GM23248 (cell line): ENCODE measurements at regions not wholly inside any gene's neighbourhood (a gene's known extent, or its start where the extent isn't known, plus 50 kb on each side); places are given as distances from the start of the nearest gene placed in this dataset.
"Not testable (repeated sequence)": the region's sequence is repeated elsewhere in the genome, so short reads cannot be mapped to it uniquely, and the experiment has no call there.

Experiments
- DNase-seq: peaks from one replicate; pipeline ENCODE4 v3.0.0-alpha.2; 2015
- H2AFZ ChIP-seq: fragments of 200-600 bp; sonication (generic); 2 replicates; pipeline ENCODE4 v1.6.1; 2016; ENCODE audit warnings: antibody characterized with exemption
- H3F3A ChIP-seq: fragments of 200-600 bp; sonication (generic); 2 replicates; pipeline ENCODE4 v1.6.1; 2016; ENCODE audit warnings: mild to moderate bottlenecking, antibody characterized with exemption, mixed run types; ENCODE audit not compliant: insufficient read depth
- H3K27ac ChIP-seq: fragments of 200-600 bp; sonication (generic); 2 replicates; pipeline ENCODE4 v1.5.1; 2016; ENCODE audit warnings: mild to moderate bottlenecking
- H3K27me3 ChIP-seq: fragments of 200-600 bp; sonication (generic); replicated peaks from 2 replicates; pipeline ENCODE4 v1.6.1; 2016; ENCODE audit warnings: mild to moderate bottlenecking; ENCODE audit not compliant: insufficient read depth
- H3K36me3 ChIP-seq: fragments of 200-600 bp; sonication (generic); 2 replicates; pipeline ENCODE4 v1.6.1; 2016; ENCODE audit warnings: low read depth, mild to moderate bottlenecking
- H3K4me1 ChIP-seq: fragments of 200-600 bp; sonication (generic); 2 replicates; pipeline ENCODE4 v1.6.1; 2016; ENCODE audit warnings: mild to moderate bottlenecking; ENCODE audit not compliant: insufficient read depth
- H3K4me2 ChIP-seq: fragments of 200-600 bp; sonication (generic); one replicate; pipeline ENCODE4 v1.6.1; 2016; ENCODE audit warnings: mild to moderate bottlenecking; ENCODE audit not compliant: unreplicated experiment
- H3K4me3 ChIP-seq: fragments of 200-600 bp; sonication (generic); 2 replicates; pipeline ENCODE4 v1.5.1; 2016; ENCODE audit warnings: mild to moderate bottlenecking
- H3K79me2 ChIP-seq: fragments of 200-600 bp; sonication (generic); 2 replicates; pipeline ENCODE4 v1.6.1; 2016; ENCODE audit warnings: mild to moderate bottlenecking; ENCODE audit not compliant: insufficient read depth
- H3K9ac ChIP-seq: fragments of 200-600 bp; sonication (generic); 2 replicates; pipeline ENCODE4 v1.6.1; 2016; ENCODE audit warnings: mild to moderate bottlenecking
- H3K9me2 ChIP-seq: fragments of 200-600 bp; sonication (generic); 2 replicates; pipeline ENCODE4 v1.6.1; 2016; ENCODE audit warnings: mixed run types, mild to moderate bottlenecking, moderate library complexity; ENCODE audit not compliant: insufficient read depth
- H3K9me3 ChIP-seq: fragments of 200-600 bp; sonication (generic); one replicate; pipeline ENCODE4 v1.6.1; 2017; ENCODE audit warnings: low read depth
- H4K20me1 ChIP-seq: fragments of 200-600 bp; sonication (generic); 2 replicates; pipeline ENCODE4 v1.6.0; 2016; ENCODE audit not compliant: insufficient read depth
- EZH2 ChIP-seq: fragments of 200-600 bp; sonication (generic); IDR thresholded peaks from 2 replicates; pipeline ENCODE4 v1.6.1; 2018; ENCODE audit warnings: antibody characterized with exemption, mild to moderate bottlenecking; ENCODE audit not compliant: insufficient read depth, poor library complexity, severe bottlenecking
- EZH2phosphoT487 ChIP-seq: fragments of 200-600 bp; sonication (generic); IDR thresholded peaks from 2 replicates; pipeline ENCODE4 v1.6.1; 2018; ENCODE audit warnings: antibody characterized with exemption, moderate library complexity, mild to moderate bottlenecking, low read depth; ENCODE audit not compliant: insufficient read depth
- WGBS, 2 experiments: methylation state at CpG; one replicate each; pipeline ENCODE4 v1.1.6; 2015 to 2017; ENCODE audit warnings: low lambda C conversion rate in 2 of 2, low coverage in 1 of 2; ENCODE audit errors: missing lambda C conversion rate in 2 of 2; 5-methylcytosine and 5-hydroxymethylcytosine counted together
- in situ Hi-C: fragments of 300-500 bp; cut with MboI; formaldehyde crosslinking; loops from 2 replicates; pipeline ENCODE4 v1.15.0; 2020

DNA sequence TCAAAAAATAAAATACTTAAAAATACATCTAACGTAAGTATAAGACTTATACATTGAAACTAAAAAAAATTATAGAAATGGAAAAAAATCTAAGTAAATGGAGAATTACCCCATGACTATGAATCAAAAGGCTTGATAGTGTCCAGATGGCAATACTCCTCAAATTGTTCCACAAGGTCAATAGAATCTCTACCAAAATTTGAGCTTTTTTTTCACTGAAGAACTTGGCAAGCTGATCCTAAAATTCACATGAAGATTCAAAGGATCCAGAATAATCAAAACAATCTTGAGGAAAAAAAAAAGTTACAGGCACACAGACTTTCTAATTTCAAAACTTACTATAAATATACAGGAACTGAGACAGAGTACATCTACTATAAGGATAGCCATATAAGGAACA is 448.4 kb upstream of the CDH11 start:
- Histone ChIP-seq H3F3A (no peaks in the 10 kb centered on the region; the same call in 1 of the 2 replicates), H3K4me3 (no peak overlapping the region), H3K9me2 (no peaks in the 10 kb centered on the region), H2AFZ (no peak overlapping the region), H4K20me1 (no peaks in the 10 kb centered on the region), H3K9ac (no peak overlapping the region), H3K9me3 (no peaks in the 10 kb centered on the region), H3K4me1 (peaks cover 18% of the 10 kb centered on the region), H3K27ac (no peak overlapping the region), H3K4me2 (no peak overlapping the region), H3K27me3 (no peaks in the 10 kb centered on the region), H3K79me2 (no peaks in the 10 kb centered on the region), H3K36me3 (no peaks in the 10 kb centered on the region)
- 75 to 83% methylated on average over 1 of the region's 1 CpG for WGBS, 2 experiments
- DNase-seq = no peak
- in situ Hi-C loops = no loop called here
- no peak for TF ChIP-seq EZH2

DNA sequence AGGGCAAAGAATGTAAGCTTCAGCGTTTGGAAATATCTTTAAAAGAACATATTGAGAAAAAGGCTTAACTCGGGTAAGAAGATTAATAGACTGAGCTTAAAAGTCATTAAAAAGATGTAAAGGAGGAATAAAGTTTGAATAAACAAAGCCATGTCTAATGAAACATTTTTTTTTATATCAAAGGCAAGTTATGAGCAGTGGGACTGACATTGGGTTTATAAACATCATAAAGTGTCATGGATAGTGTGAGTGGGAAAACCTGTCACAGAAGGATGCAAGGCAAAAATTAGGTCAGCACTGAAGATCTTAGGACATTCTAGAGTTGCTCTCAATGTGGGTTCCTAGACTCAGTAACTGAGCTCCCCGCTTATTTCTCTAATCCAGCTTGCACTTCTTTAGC is 438.0 kb upstream of the CDH11 start:
- no peak overlapping the region for H3K4me2 ChIP-seq

DNA sequence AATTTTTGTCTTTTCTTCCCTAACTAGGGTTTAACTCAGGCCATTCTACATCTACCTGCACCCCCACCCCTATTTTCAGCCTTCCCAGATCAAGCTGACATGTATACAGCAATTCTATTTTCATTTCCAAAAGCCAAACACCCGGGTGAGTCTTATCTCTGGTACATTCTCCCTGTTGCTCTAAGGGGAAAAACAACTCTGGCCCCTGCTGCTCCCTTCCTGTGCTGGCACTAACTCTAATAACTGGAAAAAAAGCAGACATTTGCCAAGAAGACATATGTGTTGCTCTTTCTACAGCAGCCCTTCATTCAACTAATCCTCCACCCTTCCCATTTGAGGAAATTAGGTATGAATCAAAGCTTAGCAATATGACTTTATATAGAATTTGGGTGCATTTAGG is 427.8 kb upstream of the CDH11 start:
- H4K20me1 ChIP-seq, H3K36me3 ChIP-seq, H3K79me2 ChIP-seq, H3K4me3 ChIP-seq, H3K9ac ChIP-seq, DNase-seq, H3K4me2 ChIP-seq, H3K27me3 ChIP-seq, H3K27ac ChIP-seq, H3K9me3 ChIP-seq, in situ Hi-C loops, H3K9me2 ChIP-seq: not testable (repeated sequence)
- H2AFZ ChIP-seq = peak overlapping the region; percentile 47; the same call in 1 of the 2 replicates
- H3F3A ChIP-seq = peaks cover 54% of the 10 kb centered on the region
- H3K4me1 ChIP-seq = peaks cover 53% of the 10 kb centered on the region
- 44 to 63% methylated on average over 1 of the region's 1 CpG for whole genome bisulfite sequencing, 2 experiments

More for the DNA sequence above, 438.0 kb upstream of the CDH11 start:
- in situ Hi-C loops = no loop called here
- Histone ChIP-seq H2AFZ (no peak overlapping the region), H3K36me3 (no peaks in the 10 kb centered on the region), H3K4me3 (no peak overlapping the region), H3K9me3 (no peaks in the 10 kb centered on the region), H3K27me3 (no peaks in the 10 kb centered on the region), H3K9ac (no peak overlapping the region), H3K79me2 (no peaks in the 10 kb centered on the region), H3K9me2 (no peaks in the 10 kb centered on the region), H3K4me1 (no peaks in the 10 kb centered on the region), H4K20me1 (no peaks in the 10 kb centered on the region), H3F3A (no peaks in the 10 kb centered on the region), H3K27ac (no peak overlapping the region)
- no peak for DNase-seq
- WGBS, 2 experiments = 74 to 78% methylated on average over 3 of the region's 3 CpGs
- no peak for TF ChIP-seq EZH2phosphoT487
- no peak for TF ChIP-seq EZH2

DNA sequence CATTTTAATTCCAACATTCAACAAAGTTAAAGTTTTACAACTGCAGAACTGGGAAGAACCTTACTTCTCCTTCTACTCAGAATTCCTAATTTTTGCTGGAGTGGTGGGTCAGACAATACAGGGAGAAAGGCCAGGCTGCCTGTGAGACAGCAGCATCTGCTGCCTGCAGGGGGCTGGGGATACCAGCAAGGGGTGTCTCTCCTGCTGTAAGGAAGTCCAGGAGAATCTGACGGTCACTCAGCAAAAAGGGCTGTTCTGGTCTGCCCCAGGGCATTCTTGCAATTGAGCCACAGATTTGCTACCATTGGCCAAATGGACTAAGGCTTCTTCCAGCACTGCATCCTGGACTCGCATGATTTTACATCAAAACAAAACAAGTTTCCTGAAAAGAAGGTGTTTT is 426.6 kb upstream of the CDH11 start:
- Histone ChIP-seq H3K36me3 (no peaks in the 10 kb centered on the region), H3F3A (peaks cover 54% of the 10 kb centered on the region), H4K20me1 (no peaks in the 10 kb centered on the region), H3K9me3 (no peaks in the 10 kb centered on the region), H3K27me3 (no peaks in the 10 kb centered on the region), H3K4me3 (peak overlapping the region; percentile 44; the same call in 1 of the 2 replicates), H3K4me2 (peak overlapping the region; percentile 78), H3K9ac (peak overlapping the region; percentile 43), H3K79me2 (no peaks in the 10 kb centered on the region), H3K9me2 (peaks cover 4% of the 10 kb centered on the region; the same call in 1 of the 2 replicates), H2AFZ (peak overlapping the region; percentile 58), H3K27ac (peak overlapping the region; percentile 85), H3K4me1 (peaks cover 54% of the 10 kb centered on the region)
- 78 to 85% methylated on average over 2 of the region's 2 CpGs for WGBS, 2 experiments
- in situ Hi-C loops = no loop called here
- peak; percentile 39 for DNase-seq
- TF ChIP-seq EZH2phosphoT487 = no peak

DNA sequence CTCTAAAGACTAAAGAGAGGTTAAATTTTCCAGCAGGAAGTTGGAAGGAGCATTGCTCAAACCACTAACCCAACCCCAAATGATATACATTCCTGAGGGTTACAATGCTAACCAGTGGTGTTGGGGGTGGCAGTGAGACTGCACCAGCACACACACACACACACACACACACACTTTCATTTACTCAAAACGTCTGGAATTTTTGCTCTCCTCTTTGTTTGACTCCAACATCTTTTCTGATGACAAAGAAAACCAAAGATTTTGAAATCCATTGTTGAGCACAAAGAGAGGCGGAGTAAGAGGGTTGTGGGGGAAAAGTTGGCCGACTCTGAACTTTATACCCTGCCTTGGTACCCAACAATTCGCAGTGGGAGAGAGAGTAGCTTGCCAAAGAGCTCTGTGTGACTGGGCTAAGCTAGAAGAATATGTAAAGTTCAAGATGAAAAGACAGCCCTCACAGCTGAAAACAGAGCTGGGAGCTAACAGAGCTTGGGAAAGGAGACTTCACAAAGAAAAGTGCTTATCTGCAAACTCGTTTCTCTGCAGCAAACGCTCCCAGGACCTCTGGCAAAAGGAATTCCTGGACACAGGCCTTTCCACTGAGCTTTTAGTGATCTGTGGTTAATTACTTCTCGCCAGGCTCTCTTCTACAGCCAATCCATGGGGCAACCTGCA is 426.0 kb upstream of the CDH11 start:
- Histone ChIP-seq H3K4me3 (peak overlapping the region; percentile 44), H3K4me2 (peak overlapping the region; percentile 94), H3K4me1 (peaks cover 54% of the 10 kb centered on the region), H3K27ac (peak overlapping the region; percentile 85), H3K79me2 (no peaks in the 10 kb centered on the region), H3K27me3 (no peaks in the 10 kb centered on the region), H3K36me3 (no peaks in the 10 kb centered on the region), H2AFZ (peak overlapping the region; percentile 58), H3F3A (peaks cover 54% of the 10 kb centered on the region), H3K9me2 (peaks cover 4% of the 10 kb centered on the region; the same call in 1 of the 2 replicates), H3K9ac (peak overlapping the region; percentile 43), H4K20me1 (no peaks in the 10 kb centered on the region), H3K9me3 (no peaks in the 10 kb centered on the region)
- WGBS, 2 experiments = 6 to 10% methylated on average over 7 of the region's 7 CpGs
- peak; percentile 82; the same call in 1 of the 2 replicates for TF ChIP-seq EZH2phosphoT487
- TF ChIP-seq EZH2 = no peak
- DNase-seq = peak; percentile 93
- in situ Hi-C loops = no loop called here
